ENCODE measurements at regions not wholly inside any gene's neighbourhood (a gene's known extent, or its start where the extent isn't known, plus 50 kb on each side); places are given as distances from the start of the nearest gene placed in this dataset.
"Not testable (repeated sequence)": the region's sequence is repeated elsewhere in the genome, so short reads cannot be mapped to it uniquely, and the experiment has no call there.

DNA sequence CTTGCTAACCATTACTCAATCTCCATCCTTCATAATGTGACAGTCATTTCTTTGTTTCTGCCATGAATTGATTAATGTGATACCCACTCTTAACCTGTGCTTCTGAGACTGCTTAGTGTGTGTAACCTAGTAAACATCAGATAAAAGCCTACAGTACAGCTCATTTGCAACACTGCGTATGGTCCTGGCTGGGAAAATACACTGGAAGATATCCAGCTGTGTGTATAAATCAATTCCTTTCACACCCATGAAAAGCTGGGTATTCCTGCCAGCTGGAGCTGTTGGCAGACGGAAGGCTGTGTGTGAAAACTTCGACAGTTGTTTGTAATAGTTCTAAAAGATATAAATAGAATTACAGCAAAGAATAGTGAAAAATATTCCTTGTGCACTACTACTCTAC lies 509.2 kb downstream of the FRK start:
- peak; percentile 89 for DNase-seq (ENCODE audit: low spot score)

DNA sequence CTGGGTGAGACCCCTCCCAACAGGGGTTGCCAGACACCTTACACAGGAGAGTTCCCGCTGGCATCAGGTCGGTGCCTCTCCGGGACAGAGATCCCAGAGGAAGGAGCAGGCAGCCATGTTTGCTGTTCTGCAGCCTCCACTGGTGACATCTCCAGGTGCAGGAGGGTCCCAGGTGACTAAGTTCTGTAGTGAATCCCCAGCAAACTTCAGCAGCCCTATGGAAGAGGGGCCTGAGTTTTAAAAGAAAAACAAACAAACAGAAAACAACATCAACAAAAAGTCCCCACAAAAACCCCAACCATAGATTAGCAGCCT lies 515.1 kb downstream of the FRK start:
- DNase-seq (ENCODE audit: low spot score): no peak

DNA sequence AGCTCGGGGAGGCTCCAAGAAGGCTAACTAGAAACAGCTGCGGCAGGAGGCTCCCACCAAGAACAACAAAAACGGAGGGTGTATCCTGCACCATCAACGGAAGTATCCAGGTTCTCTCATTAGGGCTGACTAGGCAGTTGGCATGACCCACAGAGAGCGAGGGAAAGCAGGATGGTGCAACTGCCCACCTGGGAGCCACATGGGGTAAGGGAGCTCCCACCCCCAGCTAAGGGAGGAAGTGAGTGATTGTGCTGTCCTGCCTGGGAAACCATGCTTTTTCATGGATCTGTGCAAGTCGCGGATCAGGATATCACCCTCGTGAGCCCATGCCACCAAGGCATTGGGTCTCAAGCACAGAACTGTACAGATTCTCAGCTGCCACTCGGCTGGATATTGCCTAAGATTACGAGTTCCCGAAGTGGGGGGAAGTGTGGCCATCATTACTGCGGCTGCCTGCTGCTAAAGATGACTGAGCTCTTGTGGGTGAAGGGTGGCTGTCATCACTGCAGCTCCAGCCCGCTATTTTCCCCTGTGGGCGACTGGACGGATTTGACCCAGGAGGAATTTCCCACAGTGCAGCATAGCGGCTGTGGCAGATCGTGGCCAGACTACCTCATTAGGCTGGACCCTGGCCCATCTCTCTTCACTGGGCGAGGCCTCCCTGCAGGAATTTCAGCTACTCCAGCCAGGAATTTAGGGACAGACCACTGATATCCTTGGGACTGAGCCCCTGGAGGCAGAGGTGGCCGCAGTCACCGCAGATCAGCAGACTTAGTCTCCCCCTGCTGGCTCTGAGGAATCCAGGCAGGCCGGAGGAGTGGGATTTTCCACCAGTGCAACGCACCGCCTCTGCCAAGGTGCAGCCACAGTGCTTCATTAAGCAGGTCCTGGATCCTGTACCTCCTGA lies 515.7 kb downstream of the FRK start:
- no peak for DNase-seq (ENCODE audit: low spot score)

DNA sequence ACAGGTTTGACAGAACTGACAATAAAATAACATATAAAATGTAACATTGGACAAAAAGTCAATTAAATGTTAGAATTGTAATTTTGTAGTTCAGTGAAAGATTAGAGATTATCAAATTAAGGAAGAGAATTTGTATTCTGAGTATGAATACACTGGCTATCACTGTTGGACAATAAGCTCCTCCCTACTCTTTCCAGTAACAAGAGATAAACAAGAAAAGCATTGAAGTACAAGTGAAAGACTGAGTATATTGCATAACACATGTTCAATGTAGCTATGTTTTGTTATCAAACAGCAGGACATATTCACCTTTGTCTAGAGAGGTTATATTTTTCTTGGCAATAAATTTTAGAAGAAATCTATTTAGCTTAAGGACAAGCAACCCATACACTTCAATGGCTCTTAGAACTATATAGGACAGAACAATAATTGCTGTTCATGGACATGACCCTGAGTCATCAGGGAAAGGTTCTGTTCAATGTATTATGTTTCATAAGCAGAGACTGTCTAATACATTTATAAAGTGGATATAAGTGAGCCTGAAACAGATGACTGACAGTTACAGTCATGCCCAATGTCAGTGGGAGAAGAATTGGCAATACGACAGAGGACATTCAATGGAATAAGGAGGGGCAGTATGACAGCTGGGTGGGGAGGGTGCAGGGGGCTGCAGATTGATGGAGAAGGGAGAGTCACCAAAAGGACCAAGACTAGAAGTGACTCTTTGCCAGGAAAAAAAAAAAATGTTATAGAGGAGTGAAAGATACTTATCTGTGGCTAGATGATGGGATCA lies 520.4 kb downstream of the FRK start:
- DNase-seq (ENCODE audit: low spot score): peak; percentile 84

DNA sequence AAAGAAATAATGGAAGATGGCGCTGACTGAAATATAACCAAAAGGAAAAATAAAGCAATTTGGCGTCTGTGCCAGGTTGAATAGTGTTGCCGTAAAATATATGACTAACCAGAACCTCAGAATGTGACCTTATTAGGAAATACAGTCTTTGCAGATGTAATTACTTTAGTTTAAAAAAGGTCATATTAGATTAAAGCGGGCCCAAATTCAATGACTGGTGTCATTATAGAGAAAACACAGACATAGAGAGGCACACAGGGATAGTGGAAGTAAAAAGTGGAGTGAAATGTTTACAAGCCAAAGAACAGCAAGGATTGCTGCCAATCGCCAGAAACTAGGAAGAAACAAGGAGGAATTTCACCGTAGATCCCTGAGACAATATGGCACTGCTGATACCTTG lies 521.2 kb downstream of the FRK start:
- DNase-seq (ENCODE audit: low spot score): peak; percentile 99

DNA sequence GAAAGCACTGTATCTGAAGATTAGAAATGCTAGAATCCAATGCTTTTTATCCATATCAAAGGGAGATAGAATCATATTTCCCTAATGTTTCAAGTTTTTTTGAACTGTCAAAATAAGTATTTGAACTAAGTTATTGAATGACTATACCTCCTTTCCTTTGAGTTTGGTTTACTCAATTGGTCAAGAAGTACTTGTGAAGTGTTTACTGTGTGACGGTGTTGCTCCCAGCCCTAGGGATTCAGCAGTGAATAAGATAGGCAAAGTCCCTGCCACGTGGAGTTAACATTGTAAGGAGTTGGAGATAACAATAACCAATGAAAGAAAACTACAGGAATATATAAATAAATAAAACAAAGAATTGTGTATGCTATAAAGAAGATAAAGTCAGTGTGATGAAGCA lies 535.9 kb downstream of the FRK start:
- no peak for DNase-seq (ENCODE audit: low spot score)

DNA sequence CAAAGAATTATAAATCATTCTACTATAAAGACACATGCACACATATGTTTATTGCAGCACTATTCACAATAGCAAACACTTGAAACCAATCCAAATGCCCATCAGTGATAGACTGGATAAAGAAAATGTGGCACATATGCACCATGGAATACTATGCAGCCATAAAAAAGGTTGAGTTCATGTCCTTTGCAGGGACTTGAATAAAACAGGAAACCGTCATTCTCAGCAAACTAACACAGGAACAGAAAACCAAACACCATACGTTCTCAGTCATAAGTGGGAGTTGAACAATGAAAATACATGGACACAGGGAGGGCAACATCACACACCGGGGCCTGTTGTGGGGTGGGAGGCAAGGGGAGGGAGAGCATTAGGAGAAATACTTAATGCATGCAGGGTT lies 538.9 kb downstream of the FRK start:
- not testable (repeated sequence) for DNase-seq (ENCODE audit: low spot score)

DNA sequence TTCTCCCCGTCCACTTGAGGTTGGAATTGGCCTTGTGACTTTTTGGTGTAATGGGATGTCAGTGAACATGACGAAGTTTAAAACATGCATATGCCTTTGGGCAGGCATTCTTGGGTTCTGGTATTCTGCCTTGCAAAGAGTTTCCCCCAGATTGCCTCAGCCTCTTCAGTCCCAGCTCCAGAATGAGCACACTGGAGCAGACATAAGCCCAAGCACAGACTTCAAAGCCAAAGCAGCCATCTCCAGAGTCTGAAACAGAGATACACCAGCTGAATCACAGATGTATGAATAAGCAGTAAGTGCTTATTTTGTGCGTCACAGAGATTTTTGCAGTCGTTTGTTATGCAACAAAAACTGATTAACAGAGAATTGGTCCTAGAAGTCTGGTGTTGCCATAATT lies 546.0 kb downstream of the FRK start:
- no peak for DNase-seq (ENCODE audit: low spot score)

DNA sequence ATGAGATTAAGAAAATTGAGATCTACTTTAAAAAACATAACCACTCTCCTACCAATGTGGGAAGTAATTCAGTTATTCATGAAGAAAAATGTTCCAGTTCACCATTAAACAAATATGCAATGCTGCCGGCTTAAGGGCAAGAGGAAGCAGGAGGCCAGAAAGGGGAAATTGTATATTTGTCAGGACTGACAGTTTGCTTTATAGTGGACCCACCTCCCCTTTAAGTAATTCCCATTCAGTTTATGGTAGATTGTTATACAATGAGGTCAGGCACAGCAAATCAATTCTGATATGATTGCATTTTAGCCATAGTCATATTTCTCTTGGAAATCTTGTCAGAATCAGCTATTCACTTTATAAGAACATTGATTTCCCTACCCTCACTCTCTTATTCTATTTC lies 547.8 kb downstream of the FRK start:
- DNase-seq (ENCODE audit: low spot score): no peak

DNA sequence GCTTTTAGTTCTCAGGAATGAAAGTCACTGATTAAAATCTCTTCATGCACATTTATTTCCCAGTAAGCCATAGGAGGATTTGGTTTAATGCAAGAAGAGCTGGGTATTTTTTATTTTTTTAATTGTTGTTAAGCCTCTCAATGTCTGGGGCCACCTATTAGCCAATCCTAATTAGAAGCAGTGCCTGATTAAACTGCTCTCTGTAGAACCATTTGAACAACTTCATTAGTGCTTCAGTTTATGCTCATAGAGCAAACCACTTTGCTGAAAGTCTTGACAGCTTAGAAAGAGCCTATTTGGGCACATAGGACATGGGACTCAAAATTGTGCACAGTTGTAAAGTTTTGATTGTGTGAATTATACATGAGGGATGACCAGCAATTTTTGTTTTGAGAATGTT lies 548.9 kb downstream of the FRK start:
- no peak for DNase-seq (ENCODE audit: low spot score)

DNA sequence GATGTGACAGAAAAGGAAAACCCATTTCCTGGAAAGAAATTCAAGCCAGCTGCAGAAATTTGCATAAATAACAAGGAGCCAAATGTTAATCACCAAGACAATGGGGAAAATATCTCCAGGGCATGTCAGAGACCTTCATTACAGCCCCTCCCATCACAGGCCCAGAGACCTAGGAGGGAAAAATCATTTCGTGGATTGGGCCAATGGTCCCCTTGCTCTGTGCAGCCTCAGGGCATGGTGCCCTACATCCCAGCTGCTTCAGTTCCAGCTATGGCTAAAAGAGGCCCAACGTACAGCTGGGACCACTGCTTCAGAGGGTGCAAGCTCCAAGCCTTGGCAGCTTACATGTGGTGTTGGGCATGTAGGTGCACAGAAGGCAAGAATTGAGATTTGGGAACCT lies 558.3 kb downstream of the FRK start:
- DNase-seq (ENCODE audit: low spot score): not testable (repeated sequence)

DNA sequence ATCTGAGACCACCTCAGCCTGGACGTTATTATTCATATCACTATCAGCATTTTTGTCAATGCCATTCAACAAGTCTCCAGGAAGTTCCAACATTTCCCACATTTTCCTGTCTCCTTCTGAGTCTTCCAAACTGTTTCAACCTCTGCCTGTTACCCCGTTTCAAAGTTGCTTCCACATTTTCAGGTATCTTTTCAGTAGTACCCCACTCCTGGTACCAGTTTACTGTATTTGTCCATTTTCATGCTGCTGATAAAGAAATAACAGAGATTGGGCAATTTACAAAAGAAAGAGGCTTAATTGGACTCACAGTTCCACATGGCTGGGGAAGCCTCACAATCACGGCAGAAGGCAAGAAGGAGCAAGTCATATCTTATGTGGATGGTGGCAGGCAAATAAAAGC lies 565.5 kb downstream of the FRK start:
- no peak for DNase-seq (ENCODE audit: low spot score)

DNA sequence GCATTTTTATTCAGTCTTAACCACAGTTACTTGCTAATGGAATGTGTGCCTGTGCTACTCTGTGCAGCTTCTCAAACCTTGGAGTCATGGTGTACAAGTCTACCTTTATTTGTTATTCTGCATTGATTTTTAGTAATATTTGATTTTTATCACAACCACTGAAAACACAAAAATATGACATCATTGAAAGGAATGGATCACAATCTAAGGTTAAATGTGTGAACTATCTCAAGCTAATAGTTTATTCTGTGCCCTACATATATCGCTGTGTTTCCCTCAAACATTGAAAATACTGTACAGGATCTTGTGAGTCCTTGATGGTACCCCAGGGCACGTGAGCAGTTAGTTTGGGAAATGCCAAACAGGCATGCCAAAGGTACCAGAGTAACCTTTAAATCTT lies 573.4 kb downstream of the FRK start:
- DNase-seq (ENCODE audit: low spot score): no peak

DNA sequence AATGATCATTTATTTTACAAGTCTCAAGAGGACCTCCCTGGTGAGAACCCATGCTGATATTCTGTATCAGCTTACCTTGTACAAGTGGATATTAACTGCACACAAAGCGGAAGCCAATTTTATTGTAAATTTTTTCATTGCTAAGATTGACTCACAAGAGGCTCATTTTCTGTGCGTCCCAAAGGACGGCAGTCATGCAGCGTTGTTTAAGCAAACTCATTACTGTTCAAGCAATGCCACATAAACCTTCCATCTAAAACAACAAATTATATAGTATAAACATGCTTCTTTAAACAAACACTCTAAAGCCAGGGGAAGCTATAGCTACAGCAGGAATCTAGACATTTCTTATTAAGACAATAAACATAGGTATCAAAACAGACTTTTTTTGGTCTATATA lies 575.3 kb downstream of the FRK start:
- DNase-seq (ENCODE audit: low spot score): no peak

DNA sequence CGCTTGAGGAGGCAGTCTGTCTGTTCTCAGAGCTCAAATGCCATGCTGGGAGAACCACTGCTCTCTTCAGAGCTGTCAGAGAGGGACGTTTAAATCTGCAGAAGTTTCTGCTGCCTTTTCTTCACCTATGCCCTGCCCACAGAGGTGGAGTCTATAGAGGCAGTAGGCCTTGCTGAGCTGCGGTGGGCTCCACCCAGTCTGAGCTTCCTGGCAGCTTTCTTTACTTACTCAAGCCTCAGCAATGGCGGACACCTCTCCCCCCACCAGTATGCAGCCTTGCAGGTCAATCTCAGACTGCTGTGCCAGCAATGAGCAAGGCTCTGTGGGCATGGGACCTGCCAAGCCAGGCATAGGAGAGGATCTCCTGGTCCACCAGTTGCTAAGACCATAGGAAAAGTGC lies 580.1 kb downstream of the FRK start:
- DNase-seq (ENCODE audit: low spot score): not testable (repeated sequence)

DNA sequence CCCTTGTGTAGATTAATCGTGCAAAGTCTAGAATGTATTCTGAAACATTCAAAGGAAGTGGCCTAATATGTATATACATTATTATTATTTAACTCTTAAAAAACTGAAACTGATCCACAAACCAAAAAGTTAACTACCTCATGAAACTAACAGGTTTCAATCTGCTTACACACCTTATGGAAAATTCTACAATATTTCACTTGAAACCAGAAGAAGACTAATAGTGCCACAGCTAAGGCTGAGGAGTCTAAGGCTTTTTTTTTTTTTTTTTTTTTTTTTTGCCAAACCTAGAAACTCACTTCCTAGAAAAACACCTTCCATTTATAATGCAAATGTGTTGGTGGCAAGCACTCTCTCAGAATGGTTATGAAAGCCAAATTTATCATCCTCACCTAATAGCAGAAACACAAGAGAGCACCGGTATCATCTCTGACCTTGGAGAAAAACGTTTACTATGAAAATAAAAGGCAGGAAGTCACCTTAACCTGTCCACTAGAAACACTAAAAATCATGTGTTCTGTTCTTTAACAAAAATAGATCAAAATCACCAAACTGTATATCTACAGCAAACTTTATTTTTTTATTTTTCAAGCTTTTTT lies 586.1 kb downstream of the FRK start:
- DNase-seq (ENCODE audit: low spot score): no peak

DNA sequence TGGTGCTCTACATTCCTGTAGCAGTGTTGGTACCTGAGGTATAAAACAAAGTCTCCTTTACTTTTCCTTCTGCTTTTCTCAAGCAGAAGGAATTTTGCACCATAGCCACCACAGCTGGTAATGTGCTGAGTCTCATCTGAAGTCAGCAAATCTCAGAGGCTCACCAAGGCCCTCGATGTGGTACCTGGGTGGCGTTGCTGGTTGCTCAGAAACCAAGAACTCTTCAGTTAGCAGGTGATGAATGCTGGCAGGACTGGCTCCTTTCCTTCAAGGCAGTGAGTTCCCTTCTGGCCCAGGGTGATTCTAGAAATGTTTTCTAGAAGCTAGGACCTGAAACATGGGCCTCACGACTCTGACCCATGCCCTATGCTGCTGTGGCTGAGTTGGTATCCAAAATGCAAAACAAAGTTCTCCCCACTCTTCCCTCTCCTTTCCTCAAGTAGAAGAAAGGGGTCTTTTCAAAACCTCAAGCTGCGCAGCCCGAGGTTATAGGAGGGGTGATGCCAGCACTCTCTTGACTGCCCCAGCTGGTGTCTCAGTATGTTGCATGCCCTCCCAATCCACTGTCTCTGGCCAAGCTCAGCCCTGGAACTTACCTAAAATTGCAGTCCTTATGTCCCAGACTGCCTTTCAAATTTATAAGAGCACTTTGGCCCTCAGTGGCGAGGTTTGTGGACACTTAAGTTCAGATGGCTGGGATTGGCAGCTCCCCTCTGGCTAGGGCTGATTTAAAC lies 592.3 kb downstream of the FRK start:
- no peak for DNase-seq (ENCODE audit: low spot score)

DNA sequence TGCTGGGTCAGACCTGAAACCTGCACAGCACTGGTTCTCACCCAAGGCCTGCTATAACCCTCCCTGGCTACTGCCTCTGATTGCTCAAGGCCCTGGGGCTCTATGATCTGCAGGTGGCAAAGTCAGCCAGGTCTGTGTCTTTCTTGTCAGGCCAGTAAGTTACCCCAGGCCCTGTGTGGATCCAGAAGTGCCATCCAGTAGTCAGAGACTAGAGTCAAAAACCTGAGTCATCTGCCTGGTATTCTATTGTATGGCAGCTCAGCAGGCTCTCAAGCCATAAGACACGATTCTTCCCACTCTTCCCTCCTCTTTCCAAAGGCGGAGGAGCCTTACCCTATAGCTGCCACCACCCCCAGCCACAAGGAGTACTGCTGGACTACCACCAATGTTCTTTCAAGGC lies 593.0 kb downstream of the FRK start:
- DNase-seq (ENCODE audit: low spot score): no peak

DNA sequence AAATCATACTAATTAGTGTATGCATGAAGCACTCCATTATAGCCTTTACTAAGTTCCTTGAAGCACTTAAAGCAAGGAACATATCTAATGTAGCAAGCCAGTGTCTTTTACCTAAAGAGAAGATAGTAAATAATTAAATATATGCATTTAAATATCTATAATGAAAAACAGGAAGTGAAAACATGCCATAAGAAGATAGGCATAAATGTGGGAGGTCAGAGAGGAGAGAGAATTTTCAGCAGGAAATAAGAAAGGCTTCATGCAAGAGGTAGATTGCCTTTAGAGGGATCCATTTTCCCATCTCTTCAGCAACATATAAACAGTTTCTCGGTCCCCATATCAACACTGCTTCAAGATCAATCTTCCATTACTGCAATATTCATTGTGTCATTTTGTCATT lies 599.8 kb downstream of the FRK start:
- DNase-seq (ENCODE audit: low spot score): no peak

DNA sequence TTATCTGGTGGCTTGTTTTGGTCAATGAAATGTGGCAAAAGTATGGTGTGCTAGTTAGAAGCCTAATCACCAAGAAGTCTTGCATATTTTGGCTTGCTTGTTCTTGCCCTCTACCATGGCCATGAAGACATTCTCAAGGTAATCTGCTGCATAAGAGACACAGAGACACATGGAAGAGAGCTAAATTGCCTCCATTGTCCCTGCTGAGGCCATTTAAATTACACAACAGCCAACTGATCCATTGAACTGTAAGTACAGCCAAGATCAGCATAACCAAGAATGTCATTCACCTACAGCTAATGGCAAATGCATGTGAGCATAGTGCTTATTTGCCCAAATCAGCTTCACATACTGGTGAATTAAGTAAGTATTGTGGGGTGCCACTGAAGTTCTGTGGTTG lies 603.8 kb downstream of the FRK start:
- DNase-seq (ENCODE audit: low spot score): no peak

DNA sequence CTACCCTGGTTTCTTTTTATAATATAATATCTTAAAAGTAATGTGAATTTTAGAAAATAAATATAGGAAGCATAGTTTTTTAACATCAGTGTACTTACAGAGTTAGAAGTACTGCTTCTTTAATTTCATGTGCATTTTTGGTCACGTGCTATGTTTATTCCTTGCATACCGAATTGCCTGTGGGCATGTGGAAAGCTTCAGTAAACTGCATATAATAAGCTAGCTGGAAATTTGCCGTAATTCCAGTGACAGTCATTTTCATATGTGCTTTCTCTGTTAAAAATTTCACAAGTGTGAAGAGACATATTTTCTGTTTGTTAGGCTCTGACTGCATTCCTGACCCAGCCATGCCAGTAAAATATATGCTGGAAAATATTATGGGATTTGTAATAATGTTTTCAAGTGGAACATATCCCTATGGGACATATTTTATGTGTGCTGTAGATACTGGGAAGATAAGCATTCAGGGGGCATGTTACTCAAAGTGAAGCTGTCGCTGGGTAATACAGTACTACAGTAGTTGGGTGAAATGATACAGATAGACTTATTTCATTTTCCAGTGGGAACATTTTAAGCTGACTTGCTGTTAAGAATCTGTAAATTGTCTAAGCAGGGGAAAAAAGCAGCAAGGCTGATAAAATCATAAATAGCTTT lies 616.7 kb downstream of the FRK start:
- peak; percentile 35 for DNase-seq (ENCODE audit: low spot score)

DNA sequence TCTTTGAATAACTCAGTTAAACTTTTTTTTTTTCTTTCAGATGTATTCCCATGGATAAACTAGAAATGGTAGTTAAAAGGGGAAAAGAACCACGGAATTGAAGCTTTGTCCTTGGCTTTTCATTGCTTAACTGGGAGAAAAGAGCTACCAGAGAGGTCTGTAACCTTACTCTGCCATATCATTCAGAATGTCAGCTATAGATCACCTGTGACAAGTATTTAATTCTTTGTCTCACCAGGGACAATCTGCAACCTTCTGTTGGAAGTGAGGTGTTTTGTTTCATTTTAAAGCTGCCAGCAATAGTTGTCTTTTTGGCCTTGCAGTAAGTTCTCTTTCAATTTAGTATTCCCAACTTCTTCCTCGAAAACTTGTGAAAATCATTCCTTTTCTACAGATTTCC lies 618.4 kb downstream of the FRK start:
- DNase-seq (ENCODE audit: low spot score): peak; percentile 4
